AG09309 (cell line): ENCODE measurements at regions not wholly inside any gene's neighbourhood (a gene's known extent, or its start where the extent isn't known, plus 50 kb on each side); places are given as distances from the start of the nearest gene placed in this dataset.

Experiments
- DNase-seq: peaks from one replicate; pipeline ENCODE4 v3.0.0-alpha.2; 2010; ENCODE audit warnings: low read depth
- H3K4me3 ChIP-seq: 2 replicates; pipeline ENCODE4 v1.5.1; 2011; ENCODE audit warnings: mild to moderate bottlenecking, low read depth, low read length, moderate library complexity; ENCODE audit not compliant: control insufficient read depth
- TF ChIP-seq, protein P1 (sequence below): IDR thresholded peaks from 2 replicates; pipeline ENCODE4 v1.5.1; 2011; ENCODE audit warnings: mild to moderate bottlenecking, low read depth, low read length, inconsistent platforms; ENCODE audit not compliant: insufficient read depth, control insufficient read depth; ENCODE audit errors: missing control alignments

DNA sequence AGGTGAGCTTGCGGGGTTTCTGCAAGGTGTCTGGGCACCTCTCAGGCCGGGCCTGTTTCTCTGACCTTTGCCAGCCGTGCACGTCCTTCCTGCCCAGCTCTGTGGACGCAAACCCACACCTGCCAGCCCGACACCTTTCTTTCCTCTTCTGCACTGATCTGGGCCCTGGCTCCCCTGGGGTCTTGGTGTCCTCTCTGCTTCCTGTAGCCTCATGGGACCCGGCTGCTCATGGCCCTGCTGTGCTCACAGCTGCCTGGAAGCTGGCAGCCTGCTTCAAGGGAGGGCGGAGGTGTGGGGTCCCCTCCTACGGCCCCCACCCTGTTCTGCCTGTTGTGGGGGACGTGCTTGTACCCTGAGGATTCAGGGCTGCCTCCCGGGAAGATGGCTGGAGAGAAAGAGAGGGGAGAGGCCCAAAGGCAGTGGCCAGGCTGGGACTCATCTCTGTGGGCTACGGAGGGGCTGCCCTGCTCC is 342.4 kb downstream of the SEC14L1 start:
- no peak for DNase-seq
- no peak overlapping the region for H3K4me3 ChIP-seq
- TF ChIP-seq, protein P1, sequence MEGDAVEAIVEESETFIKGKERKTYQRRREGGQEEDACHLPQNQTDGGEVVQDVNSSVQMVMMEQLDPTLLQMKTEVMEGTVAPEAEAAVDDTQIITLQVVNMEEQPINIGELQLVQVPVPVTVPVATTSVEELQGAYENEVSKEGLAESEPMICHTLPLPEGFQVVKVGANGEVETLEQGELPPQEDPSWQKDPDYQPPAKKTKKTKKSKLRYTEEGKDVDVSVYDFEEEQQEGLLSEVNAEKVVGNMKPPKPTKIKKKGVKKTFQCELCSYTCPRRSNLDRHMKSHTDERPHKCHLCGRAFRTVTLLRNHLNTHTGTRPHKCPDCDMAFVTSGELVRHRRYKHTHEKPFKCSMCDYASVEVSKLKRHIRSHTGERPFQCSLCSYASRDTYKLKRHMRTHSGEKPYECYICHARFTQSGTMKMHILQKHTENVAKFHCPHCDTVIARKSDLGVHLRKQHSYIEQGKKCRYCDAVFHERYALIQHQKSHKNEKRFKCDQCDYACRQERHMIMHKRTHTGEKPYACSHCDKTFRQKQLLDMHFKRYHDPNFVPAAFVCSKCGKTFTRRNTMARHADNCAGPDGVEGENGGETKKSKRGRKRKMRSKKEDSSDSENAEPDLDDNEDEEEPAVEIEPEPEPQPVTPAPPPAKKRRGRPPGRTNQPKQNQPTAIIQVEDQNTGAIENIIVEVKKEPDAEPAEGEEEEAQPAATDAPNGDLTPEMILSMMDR = no peak

DNA sequence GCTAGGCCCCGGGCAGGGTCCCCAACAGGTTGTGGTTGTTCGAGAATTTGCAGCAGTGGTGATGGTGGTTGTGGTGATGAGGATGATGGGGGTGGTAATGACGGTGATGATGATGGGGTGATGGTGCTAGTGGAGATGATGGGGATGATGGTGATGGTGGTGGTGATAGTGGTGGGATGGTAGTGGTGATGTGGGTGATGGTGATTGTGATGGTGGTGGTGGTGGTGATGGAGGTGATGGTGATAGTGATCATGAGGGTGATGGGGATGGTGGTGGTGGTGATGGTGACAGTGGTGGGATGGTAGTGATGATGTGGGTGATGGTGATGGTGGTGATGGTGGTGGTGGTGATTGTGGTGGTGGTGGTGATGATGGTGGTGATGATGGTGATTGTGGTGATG is 343.3 kb downstream of the SEC14L1 start:
- no peak overlapping the region for H3K4me3 ChIP-seq
- TF ChIP-seq, protein P1 = no peak
- no peak for DNase-seq

GRCh38 chr17:77485089-77485833 is 344.5 kb downstream of the SEC14L1 start:
- TF ChIP-seq, protein P1 = no peak
- H3K4me3 ChIP-seq = no peak overlapping the region
- DNase-seq = no peak

- no peak overlapping the region for H3K4me3 ChIP-seq
- DNase-seq = no peak
Observed at GRCh38 chr17:77487211-77487629, 346.5 kb downstream of the SEC14L1 start.

DNA sequence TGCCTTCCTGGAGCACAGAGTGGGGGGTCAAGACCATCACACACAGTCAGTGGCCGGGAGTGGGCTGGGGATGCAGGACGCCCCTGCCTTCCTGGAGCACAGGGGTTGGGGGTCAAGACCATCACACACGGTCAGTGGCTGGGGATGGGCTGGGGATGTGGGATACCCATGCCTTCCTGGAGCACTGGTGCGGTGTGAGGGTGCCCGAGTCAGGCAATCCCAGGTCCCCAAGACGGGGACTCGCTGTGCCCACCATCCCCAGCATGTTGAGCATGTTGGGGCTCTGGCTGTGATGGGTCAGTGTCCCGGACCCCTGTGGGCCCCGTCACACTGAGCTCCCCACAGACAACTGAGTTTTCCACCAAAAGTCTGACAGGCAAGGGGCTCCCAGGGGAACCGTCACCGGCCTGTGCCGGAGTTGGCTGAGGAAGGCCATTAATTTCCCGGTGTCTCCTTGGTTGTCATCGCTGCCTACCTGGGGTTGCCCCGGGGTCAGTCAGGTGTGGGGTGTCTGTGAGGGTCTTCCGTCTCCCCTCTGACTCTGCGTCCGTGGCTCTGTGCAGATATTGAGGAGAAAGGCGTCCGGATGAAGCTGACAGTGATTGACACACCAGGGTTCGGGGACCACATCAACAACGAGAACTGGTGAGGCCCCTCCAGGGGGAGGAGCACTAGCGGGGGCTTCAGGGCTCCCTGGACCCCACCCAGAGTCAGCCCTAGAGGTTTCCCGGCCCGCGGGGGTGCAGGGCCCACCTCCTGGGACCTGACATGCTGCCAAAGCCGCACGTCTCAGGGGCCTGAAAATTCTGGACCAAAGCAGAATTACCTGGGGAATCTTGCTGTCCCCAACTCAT is 347.1 kb downstream of the SEC14L1 start:
- no peak for DNase-seq
- no peak overlapping the region for H3K4me3 ChIP-seq
- TF ChIP-seq, protein P1 = no peak

More at GRCh38 chr17:77487211-77487629, 346.5 kb downstream of the SEC14L1 start:
- TF ChIP-seq, protein P1 = no peak

GRCh38 chr17:77488531-77489238 is 347.9 kb downstream of the SEC14L1 start:
- TF ChIP-seq, protein P1 = no peak
- DNase-seq = no peak
- H3K4me3 ChIP-seq = no peak overlapping the region
